ENCODE measurements at regions not wholly inside any gene's neighbourhood (a gene's known extent, or its start where the extent isn't known, plus 50 kb on each side); places are given as distances from the start of the nearest gene placed in this dataset.

DNA sequence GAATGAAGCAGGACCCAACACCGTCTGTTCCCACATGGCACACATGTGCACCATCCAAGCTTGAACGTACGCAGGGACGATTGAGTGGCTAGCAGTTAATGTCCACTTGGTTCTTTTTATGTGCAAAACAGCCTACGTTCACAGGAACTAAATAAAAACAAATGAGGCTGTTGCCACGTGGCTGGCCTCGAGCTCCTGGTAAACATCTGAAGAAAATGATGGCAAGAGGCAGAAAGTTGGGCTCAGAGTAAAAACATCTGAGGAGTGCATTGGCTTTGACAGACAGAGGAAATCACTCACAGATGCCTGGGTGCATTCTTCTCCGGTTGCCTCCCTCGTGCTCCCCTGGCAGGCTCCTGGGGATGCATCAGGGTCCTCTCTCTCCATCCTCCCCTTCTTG lies 177.9 kb downstream of the NRP2 start:
- TF ChIP-seq, protein P1, sequence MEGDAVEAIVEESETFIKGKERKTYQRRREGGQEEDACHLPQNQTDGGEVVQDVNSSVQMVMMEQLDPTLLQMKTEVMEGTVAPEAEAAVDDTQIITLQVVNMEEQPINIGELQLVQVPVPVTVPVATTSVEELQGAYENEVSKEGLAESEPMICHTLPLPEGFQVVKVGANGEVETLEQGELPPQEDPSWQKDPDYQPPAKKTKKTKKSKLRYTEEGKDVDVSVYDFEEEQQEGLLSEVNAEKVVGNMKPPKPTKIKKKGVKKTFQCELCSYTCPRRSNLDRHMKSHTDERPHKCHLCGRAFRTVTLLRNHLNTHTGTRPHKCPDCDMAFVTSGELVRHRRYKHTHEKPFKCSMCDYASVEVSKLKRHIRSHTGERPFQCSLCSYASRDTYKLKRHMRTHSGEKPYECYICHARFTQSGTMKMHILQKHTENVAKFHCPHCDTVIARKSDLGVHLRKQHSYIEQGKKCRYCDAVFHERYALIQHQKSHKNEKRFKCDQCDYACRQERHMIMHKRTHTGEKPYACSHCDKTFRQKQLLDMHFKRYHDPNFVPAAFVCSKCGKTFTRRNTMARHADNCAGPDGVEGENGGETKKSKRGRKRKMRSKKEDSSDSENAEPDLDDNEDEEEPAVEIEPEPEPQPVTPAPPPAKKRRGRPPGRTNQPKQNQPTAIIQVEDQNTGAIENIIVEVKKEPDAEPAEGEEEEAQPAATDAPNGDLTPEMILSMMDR (IDR thresholded peaks at IDR 0.05): no peak
- TF ChIP-seq RAD21 (conservative IDR thresholded peaks at IDR 0.05 in 1 of 2, IDR thresholded peaks at IDR 0.05 in 1 of 2) (no peak), POLR2A (IDR thresholded peaks at IDR 0.05; ENCODE audit: low read length) (no peak), ZSCAN20 (CRISPR knock-in tag; IDR thresholded peaks at IDR 0.05) (no peak), PHF8 (IDR thresholded peaks at IDR 0.05; ENCODE audit: borderline replicate concordance, low read depth) (no peak), RFX5 (IDR thresholded peaks at IDR 0.05) (no peak), ESRRA (IDR thresholded peaks at IDR 0.05; ENCODE audit: borderline replicate concordance, low read length) (no peak), HDAC2 (IDR thresholded peaks at IDR 0.05) (no peak), SMC3 (IDR thresholded peaks at IDR 0.05) (no peak), TP53 (CRISPR knock-in tag; IDR thresholded peaks at IDR 0.05) (no peak), KDM5A (IDR thresholded peaks at IDR 0.05) (no peak), JUNB (IDR thresholded peaks at IDR 0.05) (no peak)
- TF ChIP-seq, protein P2, sequence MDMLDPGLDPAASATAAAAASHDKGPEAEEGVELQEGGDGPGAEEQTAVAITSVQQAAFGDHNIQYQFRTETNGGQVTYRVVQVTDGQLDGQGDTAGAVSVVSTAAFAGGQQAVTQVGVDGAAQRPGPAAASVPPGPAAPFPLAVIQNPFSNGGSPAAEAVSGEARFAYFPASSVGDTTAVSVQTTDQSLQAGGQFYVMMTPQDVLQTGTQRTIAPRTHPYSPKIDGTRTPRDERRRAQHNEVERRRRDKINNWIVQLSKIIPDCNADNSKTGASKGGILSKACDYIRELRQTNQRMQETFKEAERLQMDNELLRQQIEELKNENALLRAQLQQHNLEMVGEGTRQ (IDR thresholded peaks at IDR 0.05): no peak

Measured in A549 (cell line).